ENCODE measurements at regions not wholly inside any gene's neighbourhood (a gene's known extent, or its start where the extent isn't known, plus 50 kb on each side); places are given as distances from the start of the nearest gene placed in this dataset.

GRCh38 chr1:188689542-188689941, 1788.1 kb downstream of the BRINP3 start:
- no peaks in the 10 kb centered on the region for H3F3A ChIP-seq (replicated peaks; ENCODE audit: low read depth)
- no peak overlapping the region for H3K4me3 ChIP-seq
- 0 out of 2 replicates have a peak overlapping the region, but pooled peaks have one; percentile 25 for H2AFZ ChIP-seq
- no peak overlapping the region for H3K4me3 Mint-ChIP-seq
- peak; percentile 44; the same call in 2 of the 3 replicates for ATAC-seq
- H3K4me2 ChIP-seq = no peak overlapping the region
- no peaks in the 10 kb centered on the region for H3K4me1 ChIP-seq (ENCODE audit: insufficient read depth)
- no peaks in the 10 kb centered on the region for H3K9me2 ChIP-seq (ENCODE audit: insufficient read depth)
- H4K20me1 ChIP-seq (replicated peaks; ENCODE audit: insufficient read depth) = no peaks in the 10 kb centered on the region
- peaks cover 4% of the 10 kb centered on the region; the same call in 1 of the 3 replicates for H3K4me1 Mint-ChIP-seq
- no peaks in the 10 kb centered on the region for H3K27me3 ChIP-seq (ENCODE audit: insufficient read depth)
- DNase-seq (ENCODE audit: low spot score) = peak; percentile 30
- no peaks in the 10 kb centered on the region for H3K9me3 Mint-ChIP-seq
- no peak overlapping the region for H3K27ac ChIP-seq (ENCODE audit: low read depth)
- H3K36me3 ChIP-seq (ENCODE audit: insufficient read depth) = no peaks in the 10 kb centered on the region
- no peaks in the 10 kb centered on the region for H3K27me3 Mint-ChIP-seq (ENCODE audit: insufficient read depth, low read depth, poor library complexity)
- H3K79me2 ChIP-seq (replicated peaks; ENCODE audit: insufficient read depth) = no peaks in the 10 kb centered on the region
- TF ChIP-seq CTCF (conservative IDR thresholded peaks at IDR 0.05; ENCODE audit: low read depth in 2 of 2) = no peak
- no peak for TF ChIP-seq POLR2AphosphoS5 (IDR thresholded peaks at IDR 0.05; ENCODE audit: low read depth)
- TF ChIP-seq ETS1 (IDR thresholded peaks at IDR 0.05) = no peak
- TF ChIP-seq STAT1 (IDR thresholded peaks at IDR 0.05; ENCODE audit: unreplicated experiment) = no peak
- TF ChIP-seq EZH2phosphoT487 (IDR thresholded peaks at IDR 0.05; ENCODE audit: unreplicated experiment) = no peak
- TF ChIP-seq NANOG (IDR thresholded peaks at IDR 0.05; ENCODE audit: borderline replicate concordance) = no peak
- no peak for TF ChIP-seq JUNB (IDR thresholded peaks at IDR 0.05; ENCODE audit: unreplicated experiment)
- no peak for TF ChIP-seq CREB1 (CRISPR knock-in tag; IDR thresholded peaks at IDR 0.05; ENCODE audit: low read depth)
- no peak for TF ChIP-seq EZH2 (IDR thresholded peaks at IDR 0.05; ENCODE audit: low read depth, unreplicated experiment)
- TF ChIP-seq ZNF331 (CRISPR knock-in tag; IDR thresholded peaks at IDR 0.05; ENCODE audit: low read depth) = no peak
- TF ChIP-seq, protein P1, sequence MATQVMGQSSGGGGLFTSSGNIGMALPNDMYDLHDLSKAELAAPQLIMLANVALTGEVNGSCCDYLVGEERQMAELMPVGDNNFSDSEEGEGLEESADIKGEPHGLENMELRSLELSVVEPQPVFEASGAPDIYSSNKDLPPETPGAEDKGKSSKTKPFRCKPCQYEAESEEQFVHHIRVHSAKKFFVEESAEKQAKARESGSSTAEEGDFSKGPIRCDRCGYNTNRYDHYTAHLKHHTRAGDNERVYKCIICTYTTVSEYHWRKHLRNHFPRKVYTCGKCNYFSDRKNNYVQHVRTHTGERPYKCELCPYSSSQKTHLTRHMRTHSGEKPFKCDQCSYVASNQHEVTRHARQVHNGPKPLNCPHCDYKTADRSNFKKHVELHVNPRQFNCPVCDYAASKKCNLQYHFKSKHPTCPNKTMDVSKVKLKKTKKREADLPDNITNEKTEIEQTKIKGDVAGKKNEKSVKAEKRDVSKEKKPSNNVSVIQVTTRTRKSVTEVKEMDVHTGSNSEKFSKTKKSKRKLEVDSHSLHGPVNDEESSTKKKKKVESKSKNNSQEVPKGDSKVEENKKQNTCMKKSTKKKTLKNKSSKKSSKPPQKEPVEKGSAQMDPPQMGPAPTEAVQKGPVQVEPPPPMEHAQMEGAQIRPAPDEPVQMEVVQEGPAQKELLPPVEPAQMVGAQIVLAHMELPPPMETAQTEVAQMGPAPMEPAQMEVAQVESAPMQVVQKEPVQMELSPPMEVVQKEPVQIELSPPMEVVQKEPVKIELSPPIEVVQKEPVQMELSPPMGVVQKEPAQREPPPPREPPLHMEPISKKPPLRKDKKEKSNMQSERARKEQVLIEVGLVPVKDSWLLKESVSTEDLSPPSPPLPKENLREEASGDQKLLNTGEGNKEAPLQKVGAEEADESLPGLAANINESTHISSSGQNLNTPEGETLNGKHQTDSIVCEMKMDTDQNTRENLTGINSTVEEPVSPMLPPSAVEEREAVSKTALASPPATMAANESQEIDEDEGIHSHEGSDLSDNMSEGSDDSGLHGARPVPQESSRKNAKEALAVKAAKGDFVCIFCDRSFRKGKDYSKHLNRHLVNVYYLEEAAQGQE (IDR thresholded peaks at IDR 0.05; ENCODE audit: unreplicated experiment) = no peak
- TF ChIP-seq ZNF462 (CRISPR knock-in tag; IDR thresholded peaks at IDR 0.05) = no peak
- H3K36me3 Mint-ChIP-seq (ENCODE audit: low read depth) = no peaks in the 10 kb centered on the region
- 0 out of 2 replicates have a peak overlapping the region, but pooled peaks have one; percentile 39 for H3K27ac Mint-ChIP-seq

All from GM23338 (cell line).